MM.1S (cell line): ENCODE measurements at regions not wholly inside any gene's neighbourhood (a gene's known extent, or its start where the extent isn't known, plus 50 kb on each side); places are given as distances from the start of the nearest gene placed in this dataset.

Source experiments
- EZH2 ChIP-seq: fragments of 300-600 bp; sonication (generic); optimal IDR thresholded peaks from 2 replicates; pipeline ENCODE3; 2017; ENCODE audit warnings: low read depth, mild to moderate bottlenecking, antibody characterized with exemption, low read length, mixed read lengths
- TF ChIP-seq, protein P1 (sequence below): fragments of 300-600 bp; sonication (generic); IDR thresholded peaks from 2 replicates; pipeline ENCODE4 v1.5.1; 2016; ENCODE audit warnings: antibody characterized with exemption, low read length, mixed read lengths

DNA sequence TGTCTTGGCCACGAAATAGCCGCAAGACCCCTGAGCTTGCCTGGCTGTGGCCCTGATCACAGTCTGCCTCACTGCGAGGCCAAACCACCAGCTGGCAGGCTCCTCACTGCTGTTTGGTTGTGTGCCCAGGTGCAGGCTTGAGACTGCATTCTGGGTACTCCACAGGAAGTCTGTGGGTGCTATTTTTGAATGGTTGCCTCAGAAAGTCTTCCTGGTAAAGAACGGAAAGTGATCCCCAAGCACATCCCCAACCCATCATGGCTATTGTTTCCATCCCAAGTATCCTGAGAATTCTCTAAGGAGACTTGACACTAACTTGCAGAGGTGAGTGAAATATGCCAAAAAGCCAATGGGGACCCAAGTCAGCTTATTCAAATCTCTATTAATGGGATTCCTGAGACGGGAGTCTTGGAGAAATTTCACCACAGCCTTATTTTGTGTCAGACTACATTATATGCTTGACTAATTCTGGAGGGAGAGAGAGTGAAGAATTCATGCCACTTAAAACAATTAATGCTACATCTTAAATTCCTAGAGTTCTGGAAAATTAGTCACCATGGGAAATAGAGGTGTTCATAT, 170.9 kb downstream of the RAMP3 start:
- TF ChIP-seq, protein P1, sequence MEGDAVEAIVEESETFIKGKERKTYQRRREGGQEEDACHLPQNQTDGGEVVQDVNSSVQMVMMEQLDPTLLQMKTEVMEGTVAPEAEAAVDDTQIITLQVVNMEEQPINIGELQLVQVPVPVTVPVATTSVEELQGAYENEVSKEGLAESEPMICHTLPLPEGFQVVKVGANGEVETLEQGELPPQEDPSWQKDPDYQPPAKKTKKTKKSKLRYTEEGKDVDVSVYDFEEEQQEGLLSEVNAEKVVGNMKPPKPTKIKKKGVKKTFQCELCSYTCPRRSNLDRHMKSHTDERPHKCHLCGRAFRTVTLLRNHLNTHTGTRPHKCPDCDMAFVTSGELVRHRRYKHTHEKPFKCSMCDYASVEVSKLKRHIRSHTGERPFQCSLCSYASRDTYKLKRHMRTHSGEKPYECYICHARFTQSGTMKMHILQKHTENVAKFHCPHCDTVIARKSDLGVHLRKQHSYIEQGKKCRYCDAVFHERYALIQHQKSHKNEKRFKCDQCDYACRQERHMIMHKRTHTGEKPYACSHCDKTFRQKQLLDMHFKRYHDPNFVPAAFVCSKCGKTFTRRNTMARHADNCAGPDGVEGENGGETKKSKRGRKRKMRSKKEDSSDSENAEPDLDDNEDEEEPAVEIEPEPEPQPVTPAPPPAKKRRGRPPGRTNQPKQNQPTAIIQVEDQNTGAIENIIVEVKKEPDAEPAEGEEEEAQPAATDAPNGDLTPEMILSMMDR, result no peak; the same call in 1 of the 2 replicates
- TF ChIP-seq EZH2, result no peak
